ENCODE measurements at regions not wholly inside any gene's neighbourhood (a gene's known extent, or its start where the extent isn't known, plus 50 kb on each side); places are given as distances from the start of the nearest gene placed in this dataset.

- POLR2A ChIA-PET: no interaction called here
- Mint-ChIP-seq H3K36me3 (ENCODE audit: low read depth) (no peaks in the 10 kb centered on the region), H3K9me3 (peaks cover 2% of the 10 kb centered on the region), H3K4me1 (ENCODE audit: low read depth) (no peaks in the 10 kb centered on the region), H3K4me3 (no peak overlapping the region), H3K27ac (no peak overlapping the region), H3K27me3 (peaks cover 1% of the 10 kb centered on the region)
- intact Hi-C loops (cut with DNase I, micrococcal nuclease): no loop called here
- no peak for DNase-seq
- no peaks in the 10 kb centered on the region for H3K9me3 ChIP-seq (ENCODE audit: control insufficient read depth in 1 of 2, insufficient read depth in 1 of 2, low read length in 2 of 2)
- no peaks in the 10 kb centered on the region for H3K4me1 ChIP-seq (ENCODE audit: insufficient read depth, low read length)
- H3K36me3 ChIP-seq (ENCODE audit: insufficient read depth, low read length): no peaks in the 10 kb centered on the region
- peaks cover 0 to 4% of the 10 kb centered on the region in 2 experiments for H3K27me3 ChIP-seq (ENCODE audit: control insufficient read depth in 1 of 2, insufficient read depth in 2 of 2, low read length in 2 of 2)
- no peak overlapping the region for H3K27ac ChIP-seq (ENCODE audit: low read depth in 1 of 2, low read length in 2 of 2)
- no peak for TF ChIP-seq CTCF (IDR thresholded peaks at IDR 0.05)
- no peak overlapping the region for H3K4me3 ChIP-seq (ENCODE audit: low read length)
- no peak for ATAC-seq (ENCODE audit: poor library complexity)
- CTCF ChIA-PET: no interaction called here
Observed at GRCh38 chr4:79757600-79757999, 315.4 kb downstream of the ANTXR2 start.

- DNase-seq: no peak
- POLR2A ChIA-PET: no interaction called here
- no peak for ATAC-seq (ENCODE audit: poor library complexity)
- Histone ChIP-seq H3K4me3 (ENCODE audit: low read length) (no peak overlapping the region), H3K27ac (ENCODE audit: low read depth in 1 of 2, low read length in 2 of 2) (no peak overlapping the region), H3K36me3 (ENCODE audit: insufficient read depth, low read length) (no peaks in the 10 kb centered on the region), H3K27me3 (ENCODE audit: control insufficient read depth in 1 of 2, insufficient read depth in 2 of 2, low read length in 2 of 2) (peaks cover 0 to 4% of the 10 kb centered on the region in 2 experiments), H3K9me3 (ENCODE audit: control insufficient read depth in 1 of 2, insufficient read depth in 1 of 2, low read length in 2 of 2) (no peaks in the 10 kb centered on the region), H3K4me1 (ENCODE audit: insufficient read depth, low read length) (no peaks in the 10 kb centered on the region)
- no peak overlapping the region for H3K27ac Mint-ChIP-seq
- no peaks in the 10 kb centered on the region for H3K4me1 Mint-ChIP-seq (ENCODE audit: low read depth)
- H3K9me3 Mint-ChIP-seq: no peaks in the 10 kb centered on the region
- CTCF ChIA-PET: no interaction called here
- intact Hi-C loops (cut with DNase I, micrococcal nuclease): no loop called here
- no peak overlapping the region for H3K4me3 Mint-ChIP-seq
- H3K27me3 Mint-ChIP-seq: peaks cover 4% of the 10 kb centered on the region
- H3K36me3 Mint-ChIP-seq (ENCODE audit: low read depth): no peaks in the 10 kb centered on the region
- no peak for TF ChIP-seq CTCF (IDR thresholded peaks at IDR 0.05)
Observed at GRCh38 chr4:79756140-79756895, 316.7 kb downstream of the ANTXR2 start.

- no peaks in the 10 kb centered on the region for H3K4me1 Mint-ChIP-seq (ENCODE audit: low read depth)
- ATAC-seq (ENCODE audit: poor library complexity) (no peak), DNase-seq (no peak)
- ChIA-PET POLR2A (no interaction called here), CTCF (no interaction called here)
- H3K27ac ChIP-seq (ENCODE audit: low read depth in 1 of 2, low read length in 2 of 2): no peak overlapping the region
- no peaks in the 10 kb centered on the region for H3K9me3 Mint-ChIP-seq
- no peaks in the 10 kb centered on the region for H3K4me1 ChIP-seq (ENCODE audit: insufficient read depth, low read length)
- no peaks in the 10 kb centered on the region for H3K27me3 ChIP-seq (ENCODE audit: control insufficient read depth in 1 of 2, insufficient read depth in 2 of 2, low read length in 2 of 2)
- H3K36me3 Mint-ChIP-seq (ENCODE audit: low read depth): no peaks in the 10 kb centered on the region
- intact Hi-C loops (cut with DNase I, micrococcal nuclease): no loop called here
- H3K27me3 Mint-ChIP-seq: peaks cover 4% of the 10 kb centered on the region
- H3K27ac Mint-ChIP-seq: no peak overlapping the region
- TF ChIP-seq CTCF (IDR thresholded peaks at IDR 0.05): no peak
- H3K9me3 ChIP-seq (ENCODE audit: control insufficient read depth in 1 of 2, insufficient read depth in 1 of 2, low read length in 2 of 2): peaks cover 0 to 3% of the 10 kb centered on the region in 2 experiments
- no peak overlapping the region for H3K4me3 ChIP-seq (ENCODE audit: low read length)
- H3K36me3 ChIP-seq (ENCODE audit: insufficient read depth, low read length): no peaks in the 10 kb centered on the region
- H3K4me3 Mint-ChIP-seq: no peak overlapping the region
Observed at GRCh38 chr4:79748835-79749234, 324.2 kb downstream of the ANTXR2 start.
